Loucy (cell line): ENCODE measurements at regions not wholly inside any gene's neighbourhood (a gene's known extent, or its start where the extent isn't known, plus 50 kb on each side); places are given as distances from the start of the nearest gene placed in this dataset.

Experiments used
- CTCF ChIP-seq: fragments of 200-600 bp; sonication (generic); conservative IDR thresholded peaks from 2 replicates; pipeline ENCODE4 v1.5.1; 2014; ENCODE audit warnings: mild to moderate bottlenecking, antibody characterized with exemption, low read length
- EZH2phosphoT487 ChIP-seq: fragments of 200-600 bp; IDR thresholded peaks from 2 replicates; pipeline ENCODE4 v1.6.1; 2018; ENCODE audit warnings: antibody characterized with exemption, mild to moderate bottlenecking, moderate library complexity, borderline replicate concordance

- TF ChIP-seq CTCF (no peak), EZH2phosphoT487 (no peak)
These were observed 1064.4 kb downstream of the NCAM2 start for GRCh38 chr21:22062472-22063139.
